ENCODE measurements at regions not wholly inside any gene's neighbourhood (a gene's known extent, or its start where the extent isn't known, plus 50 kb on each side); places are given as distances from the start of the nearest gene placed in this dataset.

- intact Hi-C loops (cut with DNase I), result no loop called here
- WGBS, 2 donors, result 66 to 72% methylated on average over 3 of the region's 3 CpGs
- no peak for ATAC-seq
- DNase-seq, result no peak
- no peak for FAIRE-seq
- Histone ChIP-seq H3K4me3 (no peak overlapping the region), H3K4me1 (no peaks in the 10 kb centered on the region), H3K27me3 (peaks cover 0 to 3% (median 0%) of the 10 kb centered on the region in 4 donors), H3K36me3 (no peaks in the 10 kb centered on the region), H3K27ac (no peak overlapping the region), H3K9me3 (no peaks in the 10 kb centered on the region)
- TF ChIP-seq CTCF (IDR thresholded peaks at IDR 0.05), result no peak
Measured at GRCh38 chr7:25420771-25421170, 192.5 kb upstream of the NPVF start.

GRCh38 chr7:25424113-25424512 is 195.8 kb upstream of the NPVF start:
- H3K36me3 ChIP-seq, result no peaks in the 10 kb centered on the region
- DNase-seq (no peak), FAIRE-seq (no peak), ATAC-seq (no peak)
- intact Hi-C loops (cut with DNase I), result no loop called here
- no peak overlapping the region for H3K4me3 ChIP-seq
- TF ChIP-seq CTCF (IDR thresholded peaks at IDR 0.05), result no peak
- no peaks in the 10 kb centered on the region for H3K4me1 ChIP-seq
- WGBS, 2 donors, result 67 to 70% methylated on average over 2 of the region's 2 CpGs
- H3K27me3 ChIP-seq, result peaks cover 0 to 3% (median 0%) of the 10 kb centered on the region in 4 donors
- H3K9me3 ChIP-seq, result no peaks in the 10 kb centered on the region
- H3K27ac ChIP-seq, result no peak overlapping the region

- FAIRE-seq (no peak), ATAC-seq (no peak), DNase-seq (no peak)
- no peak overlapping the region for H3K4me3 ChIP-seq
- H3K9me3 ChIP-seq, result no peaks in the 10 kb centered on the region
- H3K27me3 ChIP-seq, result peaks cover 0 to 3% (median 0%) of the 10 kb centered on the region in 4 donors
- no peak overlapping the region for H3K27ac ChIP-seq
- TF ChIP-seq CTCF (IDR thresholded peaks at IDR 0.05), result no peak
- no peaks in the 10 kb centered on the region for H3K4me1 ChIP-seq
- H3K36me3 ChIP-seq, result no peaks in the 10 kb centered on the region
- WGBS, 2 donors, result 80 to 83% methylated on average over 5 of the region's 5 CpGs
- intact Hi-C loops (cut with DNase I), result no loop called here
Measured at GRCh38 chr7:25424855-25425254, 196.6 kb upstream of the NPVF start.

- H3K9me3 ChIP-seq, result no peaks in the 10 kb centered on the region
- intact Hi-C loops (cut with DNase I), result no loop called here
- H3K4me3 ChIP-seq, result no peak overlapping the region
- FAIRE-seq (no peak), DNase-seq (no peak), ATAC-seq (no peak)
- no peaks in the 10 kb centered on the region for H3K27me3 ChIP-seq
- TF ChIP-seq CTCF (IDR thresholded peaks at IDR 0.05), result no peak
- H3K27ac ChIP-seq, result no peak overlapping the region
- WGBS, 2 donors, result 81 to 93% methylated on average over 1 of the region's 1 CpG
- H3K4me1 ChIP-seq, result no peaks in the 10 kb centered on the region
- H3K36me3 ChIP-seq, result no peaks in the 10 kb centered on the region
Measured at GRCh38 chr7:25427721-25428120, 199.4 kb upstream of the NPVF start.

GRCh38 chr7:25429731-25430130 is 201.4 kb upstream of the NPVF start:
- Histone ChIP-seq H3K27me3 (no peaks in the 10 kb centered on the region), H3K36me3 (no peaks in the 10 kb centered on the region), H3K4me3 (no peak overlapping the region), H3K27ac (no peak overlapping the region), H3K9me3 (no peaks in the 10 kb centered on the region), H3K4me1 (no peaks in the 10 kb centered on the region)
- ATAC-seq (peak in 2 of 4 donors; percentile 40 to 41), DNase-seq (no peak), FAIRE-seq (no peak)
- 60 to 70% methylated on average over 3 of the region's 3 CpGs for WGBS, 2 donors
- intact Hi-C loops (cut with DNase I), result no loop called here
- no peak for TF ChIP-seq CTCF (IDR thresholded peaks at IDR 0.05)
